ENCODE measurements at regions not wholly inside any gene's neighbourhood (a gene's known extent, or its start where the extent isn't known, plus 50 kb on each side); places are given as distances from the start of the nearest gene placed in this dataset.

- TF ChIP-seq EZH2 (IDR thresholded peaks at IDR 0.05; ENCODE audit: borderline replicate concordance) (no peak), CTCF (IDR thresholded peaks at IDR 0.05; ENCODE audit: poor library complexity) (no peak), EZH2phosphoT487 (IDR thresholded peaks at IDR 0.05; ENCODE audit: low read depth, severe bottlenecking, unreplicated experiment) (no peak)
These were observed 486.0 kb downstream of the FLRT2 start for GRCh38 chr14:86015941-86016340.

Measured in hepatocyte (in vitro differentiated cells).